ENCODE measurements at regions not wholly inside any gene's neighbourhood (a gene's known extent, or its start where the extent isn't known, plus 50 kb on each side); places are given as distances from the start of the nearest gene placed in this dataset.

DNA sequence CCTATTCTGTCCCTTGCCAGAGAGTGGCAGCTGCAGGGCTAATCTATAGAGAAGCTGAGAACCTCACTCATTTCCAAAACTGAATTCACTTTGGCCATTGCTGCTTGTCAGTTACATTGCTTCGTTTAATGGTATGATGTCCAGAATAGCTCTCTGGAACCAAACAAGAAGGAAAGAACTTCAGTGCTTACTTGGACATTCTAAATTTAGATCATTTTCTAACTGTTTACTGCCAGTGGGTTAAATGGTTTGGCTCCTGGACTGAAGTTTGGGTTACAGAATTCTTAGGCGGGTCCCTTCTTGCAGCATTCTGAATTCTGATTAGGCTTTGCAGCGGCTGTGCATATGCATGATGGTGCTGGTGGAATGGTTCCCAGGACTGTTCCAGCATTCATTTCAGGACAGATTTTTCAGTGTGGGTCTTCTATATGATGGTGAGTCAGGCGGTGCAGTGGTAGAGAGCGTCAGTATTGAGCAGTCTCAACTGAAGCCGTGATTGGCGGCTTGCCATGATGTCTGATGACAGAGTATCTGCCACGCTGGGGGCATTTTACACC is 148.7 kb downstream of the DYRK2 start:
- DNase-seq (ENCODE audit: low spot score), result no peak

DNA sequence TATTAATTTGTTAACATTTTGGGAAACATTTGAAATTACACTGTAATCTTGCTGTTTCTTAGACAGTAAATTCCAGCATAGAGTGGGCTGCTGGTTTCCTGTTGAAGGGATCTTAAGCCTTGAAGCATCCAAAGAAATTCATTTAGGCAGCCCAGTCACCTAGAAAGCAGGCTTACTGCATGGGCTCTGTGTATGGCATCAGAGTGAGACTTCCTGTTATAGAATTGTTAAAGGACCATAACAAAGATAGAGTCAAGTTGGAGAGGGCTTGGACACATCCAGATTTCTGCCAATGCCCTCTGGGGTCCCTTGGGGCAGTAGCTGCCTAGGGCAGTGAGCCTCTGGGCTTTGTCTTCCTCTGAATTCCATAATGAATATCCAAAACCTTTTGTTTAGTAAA is 149.2 kb downstream of the DYRK2 start:
- no peak for DNase-seq (ENCODE audit: low spot score)

DNA sequence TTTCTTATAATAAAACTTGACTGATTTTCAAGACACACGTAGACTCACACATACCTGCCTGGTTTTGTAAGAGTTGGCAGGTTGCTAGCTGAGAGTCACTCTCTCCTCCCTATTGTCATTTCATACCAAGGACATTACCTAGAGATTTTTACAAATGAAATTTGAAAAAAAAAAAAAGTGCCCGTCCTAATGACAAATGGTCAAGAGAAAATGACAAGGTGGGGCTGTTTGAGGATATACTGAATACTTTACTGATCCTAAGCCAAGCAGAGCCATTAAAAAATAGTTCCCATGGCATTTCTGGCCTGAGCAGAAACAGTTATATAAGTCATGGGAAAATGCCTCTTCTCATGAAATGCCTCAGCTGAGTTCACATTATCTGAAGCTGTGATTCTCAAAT is 150.2 kb downstream of the DYRK2 start:
- no peak for DNase-seq (ENCODE audit: low spot score)

DNA sequence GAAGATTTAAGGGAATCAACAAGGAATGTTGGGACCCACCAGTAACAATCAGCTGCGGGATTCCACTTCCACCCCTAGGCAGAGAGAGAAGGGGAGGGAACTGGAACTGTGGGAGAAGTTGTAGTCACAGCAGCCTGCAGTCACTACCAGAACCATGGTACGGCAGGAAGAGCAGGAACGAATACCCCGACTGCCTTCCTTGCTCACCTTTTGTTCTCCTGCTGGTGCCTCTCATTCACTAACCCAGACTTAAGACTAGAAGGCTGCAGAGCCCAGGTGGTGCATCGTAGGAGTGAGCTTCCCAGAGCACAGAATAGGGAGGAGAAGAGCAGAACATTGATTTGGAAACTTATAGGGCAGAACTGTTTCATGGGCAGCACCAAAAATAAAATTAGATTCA is 154.2 kb downstream of the DYRK2 start:
- DNase-seq (ENCODE audit: low spot score), result no peak

DNA sequence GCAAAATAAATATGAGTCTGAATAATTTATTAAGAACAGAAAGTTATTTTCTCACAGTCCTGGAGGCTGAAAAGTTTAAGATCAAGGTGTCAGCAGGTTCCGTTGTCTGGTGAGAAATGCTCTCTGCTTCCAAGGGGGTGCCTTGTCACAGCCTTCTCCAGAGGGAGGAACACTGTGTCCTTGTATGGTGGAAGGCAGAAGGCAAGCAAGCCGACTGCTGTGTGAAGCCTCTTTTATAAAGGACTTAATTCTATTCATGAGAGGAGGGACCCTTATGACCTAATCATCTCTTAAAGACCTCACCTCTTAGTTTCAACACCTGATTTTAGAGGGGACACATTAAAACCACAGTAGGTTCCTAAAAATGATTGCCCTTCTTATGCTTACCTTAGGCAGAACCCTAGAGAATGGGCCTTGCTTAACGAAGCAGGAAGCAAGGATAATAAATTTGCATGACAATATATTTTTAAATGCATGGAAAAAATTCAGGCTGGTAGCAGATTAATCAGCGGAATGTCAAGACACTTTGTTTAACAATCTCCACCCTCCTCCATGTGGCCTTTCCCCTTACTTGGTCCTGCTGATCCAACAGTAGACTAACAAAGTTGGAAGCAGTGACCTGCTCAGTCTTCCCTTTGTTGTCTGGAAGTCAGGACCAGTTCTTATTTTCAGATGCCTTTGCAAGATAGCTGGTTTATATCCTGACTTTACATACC is 154.9 kb downstream of the DYRK2 start:
- no peak for DNase-seq (ENCODE audit: low spot score)

DNA sequence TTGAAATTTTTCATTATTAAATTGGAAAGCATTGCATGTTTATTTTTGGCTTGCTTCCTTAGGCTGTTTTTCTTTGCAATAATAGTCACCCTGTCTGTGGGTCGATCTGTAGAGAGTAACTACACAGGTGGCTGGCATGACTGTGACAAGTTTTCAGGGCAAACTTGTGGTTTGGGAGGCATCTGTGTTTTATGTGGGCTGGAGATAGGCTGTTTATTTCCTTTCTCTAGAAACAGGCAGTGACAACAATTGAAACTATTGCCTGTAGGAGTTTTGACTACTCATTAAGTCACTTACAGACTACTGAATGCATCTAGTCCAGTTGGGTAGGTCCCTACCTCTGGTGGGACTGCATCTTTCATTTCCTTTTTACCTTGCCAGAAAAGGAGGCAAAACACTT is 155.6 kb downstream of the DYRK2 start:
- no peak for DNase-seq (ENCODE audit: low spot score)

DNA sequence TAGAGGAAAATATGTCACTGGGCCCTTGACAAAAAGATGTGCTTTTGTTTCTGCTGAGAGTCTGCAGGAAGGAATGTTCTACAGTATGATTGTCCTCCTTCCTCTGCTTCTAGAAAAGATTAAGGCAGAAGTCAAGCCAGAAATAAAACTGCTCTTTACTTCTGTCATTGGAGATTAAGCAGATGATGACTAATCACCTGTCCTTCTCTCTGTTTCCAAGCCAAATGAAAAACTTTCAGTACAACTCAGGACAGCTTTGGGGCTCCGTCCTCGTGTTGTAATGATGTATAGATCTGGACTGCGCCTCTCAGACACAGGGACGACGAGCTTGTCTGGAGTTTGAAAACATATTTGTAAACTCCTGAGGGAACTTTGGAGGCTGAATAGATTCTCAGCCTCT is 159.3 kb downstream of the DYRK2 start:
- DNase-seq (ENCODE audit: low spot score), result no peak

DNA sequence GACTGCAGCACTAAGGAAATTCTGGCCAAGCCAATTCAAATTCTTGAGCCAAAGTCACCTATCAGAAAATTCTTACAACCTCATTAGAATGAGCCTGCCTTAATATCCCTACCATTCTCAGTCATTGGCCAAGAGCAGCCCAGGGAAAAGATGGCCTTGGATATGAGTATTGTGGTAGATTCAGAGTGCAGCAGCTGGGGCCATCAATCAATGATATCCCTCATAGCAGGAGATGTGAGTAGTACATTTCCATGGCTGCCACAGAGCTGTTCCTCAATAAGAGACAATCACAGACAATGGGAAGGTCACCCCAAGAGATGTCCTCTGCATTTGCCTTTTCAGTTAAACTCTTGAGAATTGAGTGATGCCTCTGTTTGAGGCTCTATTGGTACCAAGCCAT is 161.6 kb downstream of the DYRK2 start:
- no peak for DNase-seq (ENCODE audit: low spot score)

DNA sequence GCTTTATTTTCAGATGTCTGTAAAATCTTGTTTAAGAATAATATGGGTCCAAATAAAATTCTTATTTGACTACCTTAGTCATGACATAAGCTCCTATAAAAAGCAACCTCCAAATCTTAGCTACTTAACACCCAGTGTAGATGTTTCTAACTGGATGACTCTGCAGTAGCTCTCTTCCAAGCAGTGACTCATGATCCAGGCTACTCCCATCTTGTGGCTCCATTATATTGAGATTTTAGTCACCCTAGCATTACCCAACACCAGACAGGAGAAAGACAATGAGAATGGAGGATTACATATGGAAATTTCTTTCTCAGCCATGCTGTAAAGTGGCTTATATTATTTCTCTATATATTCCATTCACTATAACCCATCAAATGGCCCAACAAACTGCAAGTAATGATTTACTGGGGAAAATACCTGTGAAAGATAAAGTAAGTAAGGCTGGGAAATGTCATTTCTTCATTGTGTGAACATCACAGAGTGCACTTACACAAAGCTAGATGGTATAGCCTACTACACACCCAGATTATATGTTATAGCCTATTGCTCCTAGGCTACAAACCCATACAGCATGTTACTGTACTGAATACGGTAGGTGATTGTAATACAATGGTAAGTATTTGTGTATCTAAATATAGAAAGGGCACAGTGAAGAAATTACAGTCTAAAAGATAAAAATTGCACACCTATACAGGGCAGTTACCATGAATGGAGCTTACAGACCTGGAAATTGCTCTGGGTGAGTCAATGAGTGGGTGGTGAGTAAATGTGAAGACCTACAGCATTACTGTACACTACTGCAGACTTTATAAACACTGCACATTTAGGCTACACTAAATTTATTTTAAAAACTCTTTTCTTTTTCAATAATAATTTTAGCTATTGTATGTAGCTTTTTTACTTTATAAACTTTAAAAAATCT is 163.2 kb downstream of the DYRK2 start:
- DNase-seq (ENCODE audit: low spot score), result no peak

DNA sequence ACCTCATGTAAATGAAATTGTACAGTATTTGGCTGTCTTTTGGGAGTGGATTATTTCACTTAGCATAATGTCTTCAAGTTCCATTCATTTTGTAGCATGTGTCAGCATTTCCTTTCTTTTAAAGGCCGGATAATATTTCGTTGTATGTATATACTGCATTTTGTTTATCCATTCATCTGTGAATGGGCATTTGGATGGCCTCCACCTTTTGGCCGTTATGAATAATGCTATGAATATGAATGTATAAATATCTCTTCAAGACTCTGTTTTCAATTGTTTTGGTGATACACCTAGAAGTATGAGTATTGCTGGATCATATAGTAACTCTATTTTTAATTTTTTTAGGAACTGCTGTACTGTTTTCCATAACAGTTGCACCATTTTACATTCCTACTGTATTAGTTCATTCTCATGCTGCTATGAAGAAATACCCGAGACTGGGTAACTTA is 164.9 kb downstream of the DYRK2 start:
- no peak for DNase-seq (ENCODE audit: low spot score)

DNA sequence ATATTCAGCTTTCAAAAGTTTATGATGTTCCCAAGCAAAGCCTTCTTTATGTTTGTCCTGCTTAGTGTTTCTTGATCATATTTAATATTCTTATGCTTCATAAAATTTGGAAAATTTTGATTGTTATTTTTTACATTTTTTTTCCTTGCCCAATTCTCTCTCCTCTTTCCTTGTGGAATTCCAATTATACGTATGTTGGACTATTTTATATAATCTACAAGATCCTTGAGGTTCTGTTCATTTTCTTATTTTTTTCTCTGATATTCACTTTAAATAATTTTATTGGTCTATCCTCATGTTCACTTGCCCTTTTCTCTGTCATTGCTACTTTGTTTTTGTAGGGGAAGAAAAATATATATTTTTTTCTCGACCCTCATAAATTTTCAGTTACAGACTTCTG is 167.7 kb downstream of the DYRK2 start:
- DNase-seq (ENCODE audit: low spot score), result no peak

DNA sequence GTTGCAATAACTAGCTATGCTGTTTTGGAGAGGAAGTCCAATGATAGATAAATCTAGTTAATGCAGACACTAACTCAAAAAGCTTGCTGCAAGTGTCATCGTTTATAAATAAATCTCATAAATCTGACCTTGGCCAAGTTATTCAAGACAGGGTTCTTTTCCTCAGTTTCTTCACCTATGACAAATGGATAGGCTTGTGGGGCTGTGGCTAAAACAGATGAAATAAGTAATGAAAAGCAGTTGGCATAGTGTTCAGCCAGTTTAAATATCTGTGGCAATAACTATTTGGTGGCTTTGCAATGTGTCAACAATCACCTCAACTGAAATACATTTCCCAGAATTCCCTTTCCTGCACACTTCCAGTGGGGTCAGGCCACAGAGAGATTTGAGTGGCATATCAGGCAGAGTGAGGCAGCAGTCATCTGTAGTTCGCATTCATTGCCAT is 169.9 kb downstream of the DYRK2 start:
- DNase-seq (ENCODE audit: low spot score), result no peak

DNA sequence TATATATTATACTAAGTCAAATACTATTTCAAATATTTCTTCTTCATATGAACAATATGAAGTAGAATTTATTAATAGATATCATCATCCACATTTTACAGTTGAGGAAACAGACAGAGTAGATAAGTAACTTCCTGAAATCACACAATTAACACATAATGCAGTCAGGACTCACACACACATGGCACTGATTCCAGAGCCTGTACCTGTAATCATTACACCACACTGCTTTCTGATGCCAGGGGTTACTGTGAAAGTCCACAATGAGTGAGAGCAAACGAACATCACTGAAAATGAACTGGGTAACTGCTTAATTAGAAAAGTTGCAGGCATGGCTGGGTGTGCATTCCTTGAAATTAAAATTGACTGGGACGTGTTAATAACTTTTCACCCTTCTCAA is 169.3 kb upstream of the IFNG-AS1 start:
- DNase-seq (ENCODE audit: low spot score), result no peak

DNA sequence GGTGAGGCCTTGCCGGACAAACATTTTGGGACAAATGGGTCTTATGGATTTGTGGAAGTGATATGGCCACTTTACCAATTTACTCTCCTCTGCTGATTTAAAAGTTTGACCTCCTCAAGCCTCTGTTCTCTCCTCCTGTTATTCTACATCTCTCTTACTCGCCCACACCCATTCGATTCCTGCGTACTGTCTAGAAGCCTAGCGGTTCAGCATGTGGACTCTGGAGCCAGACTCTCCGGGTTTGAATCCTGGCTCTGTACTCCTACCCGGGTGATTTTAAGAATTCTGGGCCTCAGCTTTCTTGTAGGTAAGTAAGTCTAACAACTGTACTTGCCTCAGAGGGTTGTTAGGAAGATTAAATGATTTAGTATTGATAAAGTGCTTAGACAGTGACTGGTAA is 168.6 kb upstream of the IFNG-AS1 start:
- no peak for DNase-seq (ENCODE audit: low spot score)

DNA sequence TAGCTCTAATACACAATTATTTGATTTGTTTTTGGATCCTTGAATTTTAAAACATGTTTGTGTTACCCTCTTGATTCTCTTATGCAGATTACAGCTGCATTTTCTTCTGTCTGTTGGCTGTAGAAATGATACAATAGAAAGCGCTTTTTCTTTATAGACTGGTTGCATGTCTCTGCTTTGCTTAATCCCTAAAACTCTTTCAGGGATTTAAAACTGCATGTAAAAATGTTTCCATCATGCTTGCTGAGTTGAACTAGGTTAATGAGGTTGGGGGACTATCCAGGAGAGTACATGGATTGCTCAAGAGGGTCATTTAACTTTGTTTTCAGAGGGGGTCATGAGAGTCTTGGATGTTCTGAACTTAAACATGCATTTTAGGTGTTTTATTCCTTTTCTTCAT is 166.4 kb upstream of the IFNG-AS1 start:
- no peak for DNase-seq (ENCODE audit: low spot score)

DNA sequence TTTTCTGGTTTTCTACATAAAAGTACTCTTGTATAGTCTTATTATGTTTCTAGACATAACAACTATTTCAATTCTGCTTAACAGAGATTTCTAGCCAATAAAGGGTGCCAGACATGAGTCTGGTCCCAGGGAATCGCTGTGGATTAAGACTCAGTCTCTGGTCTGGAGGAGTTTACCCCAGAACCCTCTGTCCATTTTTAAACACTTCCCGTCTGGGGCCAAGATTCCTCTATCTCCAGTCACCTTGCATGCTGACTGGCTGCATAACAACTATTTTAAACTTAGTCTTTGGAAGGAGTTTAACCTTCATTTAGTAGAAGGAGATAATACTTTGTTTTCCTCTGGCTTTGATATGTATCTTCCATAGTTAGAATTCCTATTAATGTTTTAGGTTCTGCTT is 163.1 kb upstream of the IFNG-AS1 start:
- DNase-seq (ENCODE audit: low spot score), result no peak

DNA sequence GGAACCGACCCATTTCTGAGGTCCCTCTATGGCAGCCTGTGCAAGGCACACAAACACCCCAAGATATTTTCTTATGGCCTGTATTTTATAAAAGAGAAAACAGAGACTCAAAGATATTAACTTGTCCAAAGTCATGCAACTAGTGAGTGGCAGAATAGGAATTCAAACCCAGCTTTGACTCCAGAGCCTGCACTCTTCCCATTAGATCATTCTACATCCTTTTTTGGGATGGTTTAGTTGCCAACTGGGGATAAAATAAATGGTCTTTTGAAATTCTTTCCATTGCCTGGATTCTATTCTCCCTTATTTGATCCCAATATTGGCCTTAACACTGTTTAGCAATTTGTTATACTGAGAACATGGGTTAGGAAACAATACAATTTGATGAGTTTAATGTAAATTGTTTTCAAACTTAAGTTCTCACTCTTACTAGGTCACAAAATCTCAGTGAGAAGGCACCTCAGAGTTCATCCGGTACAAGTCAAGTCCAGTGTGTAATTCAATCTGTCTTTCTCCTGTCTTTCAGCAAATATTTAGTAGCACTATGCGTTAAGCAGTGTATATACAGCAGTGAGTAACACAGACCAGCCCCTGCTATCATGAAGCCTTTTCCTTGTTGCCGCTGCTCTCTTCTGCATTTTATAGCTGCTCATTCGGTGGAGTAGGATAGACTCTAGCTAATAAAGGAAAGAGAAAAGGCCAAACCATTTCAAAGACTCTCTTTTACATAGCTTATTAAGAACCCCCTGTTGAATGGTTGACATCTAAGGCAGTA is 162.1 kb upstream of the IFNG-AS1 start:
- no peak for DNase-seq (ENCODE audit: low spot score)

DNA sequence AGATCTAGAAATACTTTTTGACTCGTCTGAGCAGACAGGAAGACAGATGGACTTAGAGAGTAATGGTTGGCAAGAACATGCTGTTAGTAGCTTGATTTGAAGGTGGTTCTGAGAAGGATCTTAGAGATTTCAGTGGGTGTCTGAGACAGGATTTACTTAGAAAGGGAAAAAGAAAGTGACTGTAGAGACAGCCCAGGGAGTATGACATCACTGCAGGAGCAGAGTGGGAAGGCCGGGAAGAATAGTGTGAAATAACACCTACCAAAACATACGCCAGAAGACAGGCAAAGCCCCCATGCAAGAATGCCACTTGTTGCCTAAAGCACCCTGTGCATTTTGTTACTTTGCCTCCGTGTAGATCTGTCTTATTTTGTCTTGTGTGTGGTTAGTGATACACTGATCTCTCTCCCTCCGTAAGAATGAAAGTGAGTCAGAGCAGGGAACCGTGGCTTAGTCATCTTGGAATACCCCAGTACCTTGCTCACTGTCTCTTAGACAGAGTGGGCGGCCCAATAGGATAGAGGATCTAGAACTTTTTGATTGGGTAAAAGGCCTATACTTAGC is 161.3 kb upstream of the IFNG-AS1 start:
- peak; percentile 55 for DNase-seq (ENCODE audit: low spot score)

DNA sequence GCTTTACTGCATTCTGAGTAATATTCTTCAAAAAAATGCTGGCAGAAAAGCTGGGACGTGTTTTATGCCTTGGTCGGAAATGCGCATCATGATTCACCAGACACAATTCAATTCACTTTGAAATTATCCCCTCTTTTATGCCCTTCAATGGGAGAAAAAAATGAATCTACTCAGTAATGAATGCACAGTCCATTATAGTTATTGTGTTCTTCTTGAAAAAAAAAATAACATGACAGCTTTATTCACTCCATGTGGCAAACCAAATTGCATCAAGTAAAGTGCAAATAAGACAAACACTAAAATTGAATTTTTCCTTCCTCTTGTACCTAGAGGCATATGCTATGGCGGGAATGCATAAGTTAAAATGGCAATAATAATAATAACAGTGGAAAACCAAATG is 159.4 kb upstream of the IFNG-AS1 start:
- no peak for DNase-seq (ENCODE audit: low spot score)

DNA sequence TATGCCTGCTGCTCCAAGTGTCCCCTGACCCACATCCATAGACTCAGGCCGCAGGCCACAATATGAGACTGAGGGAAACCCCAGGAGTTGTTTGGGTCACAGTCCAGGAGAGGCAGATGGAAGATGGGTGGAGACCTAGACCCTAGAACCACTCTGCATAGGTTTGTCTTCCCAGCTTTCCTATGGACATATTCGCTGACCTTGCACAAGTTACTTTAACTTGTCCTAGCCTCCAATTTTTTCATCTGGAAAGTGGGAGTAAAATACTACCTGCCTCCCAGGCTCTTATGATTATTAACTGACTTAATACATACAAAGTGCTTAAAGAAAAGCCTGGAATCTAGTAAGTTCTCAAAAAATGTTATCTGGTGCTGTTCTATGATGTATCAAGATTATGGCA is 157.1 kb upstream of the IFNG-AS1 start:
- DNase-seq (ENCODE audit: low spot score), result no peak

DNA sequence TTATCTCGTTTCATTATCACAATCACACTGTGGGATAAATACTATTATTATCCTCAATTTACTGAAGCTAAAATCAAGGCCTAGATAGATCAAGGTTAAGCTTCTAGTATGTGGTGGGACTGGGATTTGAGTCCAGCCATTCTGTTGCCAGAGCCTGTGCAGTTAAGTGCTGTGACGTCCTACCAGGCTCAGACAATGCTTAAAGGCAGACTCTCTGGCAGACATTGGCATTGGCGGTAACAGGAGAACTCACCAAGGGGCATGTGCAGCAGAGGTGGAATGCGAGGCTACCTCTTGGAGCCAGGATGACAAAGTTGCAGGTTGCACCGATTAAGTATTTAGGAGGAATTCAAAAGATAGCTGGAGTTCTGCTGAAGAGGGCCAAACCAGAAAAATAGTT is 155.6 kb upstream of the IFNG-AS1 start:
- no peak for DNase-seq (ENCODE audit: low spot score)

DNA sequence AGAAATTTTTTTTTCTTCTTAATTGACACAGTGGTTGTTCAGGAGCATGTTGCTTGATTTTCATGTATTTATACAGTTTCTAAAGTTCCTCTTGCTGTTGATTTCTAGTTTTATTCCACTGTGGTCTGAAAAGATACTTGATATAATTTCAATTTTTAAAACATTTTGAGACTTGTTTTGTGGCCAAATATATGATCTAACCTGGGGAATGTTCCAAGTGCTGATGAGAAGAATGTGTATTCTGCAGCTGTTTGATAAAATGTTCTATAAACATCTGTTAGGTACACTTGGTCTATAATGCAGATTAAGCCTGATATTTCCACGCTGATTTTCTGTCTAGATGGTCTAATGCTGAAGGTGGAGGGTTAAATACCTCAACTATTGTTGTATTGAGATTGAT is 151.4 kb upstream of the IFNG-AS1 start:
- DNase-seq (ENCODE audit: low spot score), result no peak

Data from kidney capillary endothelial cell (primary cell).